DMS79 (cell line): ENCODE measurements at regions not wholly inside any gene's neighbourhood (a gene's known extent, or its start where the extent isn't known, plus 50 kb on each side); places are given as distances from the start of the nearest gene placed in this dataset.

ENCODE experiments used
- DNase-seq: peaks from one replicate; lab custom pipeline; 2025; lab: John Stamatoyannopoulos, UW

- DNase-seq = no peak
These were observed 801.4 kb upstream of the ZEB2 start for GRCh38 chr2:145321344-145321743.

- no peak for DNase-seq
These were observed 796.6 kb upstream of the ZEB2 start for GRCh38 chr2:145316496-145316895.

DNA sequence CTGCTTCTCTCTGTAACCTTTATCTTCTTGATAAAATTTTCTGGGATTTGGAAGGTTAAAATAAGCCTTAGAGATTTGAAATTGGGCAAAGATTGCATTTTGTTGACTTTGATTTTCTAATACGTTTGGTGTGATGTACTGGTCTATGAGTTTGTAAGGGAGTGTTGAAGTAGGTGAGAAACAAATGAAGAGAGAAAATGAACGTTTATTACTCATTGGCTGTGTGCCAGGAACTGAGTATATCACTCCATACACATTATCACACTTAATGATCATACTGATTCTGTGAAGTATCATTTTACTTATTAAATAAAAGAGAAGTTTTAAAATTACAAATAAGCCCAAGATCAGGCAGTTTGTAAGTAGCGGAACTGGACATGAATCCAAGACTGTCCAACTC, 795.1 kb upstream of the ZEB2 start:
- no peak for DNase-seq

GRCh38 chr2:145314119-145314633, 794.3 kb upstream of the ZEB2 start:
- DNase-seq = no peak

GRCh38 chr2:145305889-145306288, 786.0 kb upstream of the ZEB2 start:
- no peak for DNase-seq

GRCh38 chr2:145304501-145304900, 784.6 kb upstream of the ZEB2 start:
- DNase-seq = no peak

DNA sequence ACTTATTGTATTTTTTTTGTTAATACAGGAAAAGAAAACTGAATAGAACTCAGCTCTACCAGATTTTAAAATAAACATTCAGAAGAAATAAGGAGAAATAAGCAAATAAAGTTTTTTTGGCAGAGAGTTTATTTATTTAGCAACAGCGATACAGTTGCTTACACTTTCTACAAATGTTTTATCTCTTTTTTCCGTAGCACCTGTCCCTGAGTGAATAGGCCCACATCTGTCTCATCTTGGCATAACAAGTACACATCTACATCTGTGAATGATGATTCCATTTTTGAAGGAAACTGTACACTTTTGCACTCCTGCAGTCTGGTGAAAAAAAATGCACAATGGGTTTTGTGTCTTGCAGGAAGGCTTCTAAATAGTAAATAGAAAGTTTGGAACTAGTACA, 783.6 kb upstream of the ZEB2 start:
- no peak for DNase-seq

- no peak for DNase-seq
These were observed 783.0 kb upstream of the ZEB2 start for GRCh38 chr2:145302886-145303285.

- no peak for DNase-seq
These were observed 782.5 kb upstream of the ZEB2 start for GRCh38 chr2:145302451-145302850.

GRCh38 chr2:145299368-145299767, 779.4 kb upstream of the ZEB2 start:
- no peak for DNase-seq

GRCh38 chr2:145292166-145292565, 772.2 kb upstream of the ZEB2 start:
- DNase-seq = no peak

DNA sequence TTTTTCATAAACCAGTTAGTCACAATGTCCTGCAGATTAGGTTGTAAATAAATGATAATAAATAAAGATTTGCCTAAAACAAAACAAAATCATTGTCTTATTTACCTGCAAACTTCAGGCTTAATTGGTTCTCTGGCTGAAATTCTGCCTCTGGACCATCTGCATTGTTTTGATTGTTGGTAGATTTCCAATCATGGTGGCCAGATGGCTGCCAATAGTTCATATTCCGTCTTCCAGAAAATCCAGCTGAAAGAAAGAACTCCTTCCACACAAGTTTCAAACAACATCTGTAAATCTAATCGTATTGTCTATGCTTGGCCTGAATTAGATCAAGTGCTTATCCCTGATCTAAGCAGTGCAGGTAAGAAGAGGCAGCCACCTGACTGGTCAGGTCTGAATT, 771.1 kb upstream of the ZEB2 start:
- no peak for DNase-seq

DNA sequence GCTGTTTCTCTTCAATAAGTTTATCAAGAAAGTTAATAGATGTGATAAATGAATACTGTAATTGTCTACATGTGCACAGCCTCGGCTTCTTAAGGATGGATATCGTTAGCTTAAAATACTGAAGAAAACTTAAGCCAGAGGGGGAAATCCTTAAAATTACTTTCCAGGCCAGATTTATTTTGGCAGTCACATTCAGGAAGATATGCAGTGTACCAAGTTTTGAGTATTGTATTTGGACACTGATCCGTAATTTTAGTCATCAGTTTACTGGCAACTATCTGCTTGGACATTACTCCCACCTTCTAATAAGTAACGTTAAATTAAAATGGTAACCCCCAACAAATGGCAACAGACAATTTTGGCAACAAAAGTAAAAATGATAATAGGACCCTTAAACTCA, 770.0 kb upstream of the ZEB2 start:
- no peak for DNase-seq

DNA sequence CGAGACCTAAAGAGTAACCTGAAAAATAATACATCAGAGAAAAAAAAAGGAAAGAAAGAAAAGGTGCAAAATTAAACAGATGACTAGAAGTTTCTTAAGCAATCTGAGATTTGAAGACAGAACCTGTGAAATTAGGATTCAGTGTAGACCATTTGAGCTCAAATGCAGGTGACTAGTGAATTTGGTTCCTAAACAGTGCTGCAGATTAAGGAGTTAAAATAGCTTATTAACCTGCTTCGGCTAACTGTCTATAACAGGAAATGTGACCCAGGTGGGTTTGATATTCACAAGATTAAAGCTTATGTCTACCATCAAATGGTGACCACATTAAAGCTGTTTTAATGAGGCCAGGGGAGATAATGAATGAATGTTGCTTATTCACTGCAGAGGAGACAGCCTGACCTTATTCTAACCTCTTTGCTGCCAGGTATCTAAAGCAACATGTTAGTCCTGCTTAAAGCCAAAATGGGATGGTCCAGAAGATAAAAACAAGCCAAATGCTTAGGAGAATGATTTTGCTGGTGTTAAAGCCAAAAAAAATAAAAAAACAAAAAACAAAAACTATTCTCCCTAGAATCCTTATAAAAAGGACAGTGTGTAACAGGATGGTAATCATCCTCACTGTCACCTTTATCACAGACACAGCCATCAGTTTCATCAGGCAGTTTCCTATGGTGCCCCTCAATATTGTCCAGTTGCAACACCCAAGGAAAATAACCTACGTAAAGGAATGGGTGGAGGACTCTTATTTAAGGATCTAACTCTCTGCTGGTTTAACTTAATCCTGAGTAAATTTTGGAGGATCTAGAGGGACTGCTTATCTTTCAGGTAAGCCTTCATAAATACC, 769.0 kb upstream of the ZEB2 start:
- no peak for DNase-seq

- DNase-seq = no peak
These were observed 767.8 kb upstream of the ZEB2 start for GRCh38 chr2:145287736-145288135.

- no peak for DNase-seq
These were observed 766.9 kb upstream of the ZEB2 start for GRCh38 chr2:145286716-145287275.

- no peak for DNase-seq
These were observed 764.6 kb upstream of the ZEB2 start for GRCh38 chr2:145284551-145284950.

DNA sequence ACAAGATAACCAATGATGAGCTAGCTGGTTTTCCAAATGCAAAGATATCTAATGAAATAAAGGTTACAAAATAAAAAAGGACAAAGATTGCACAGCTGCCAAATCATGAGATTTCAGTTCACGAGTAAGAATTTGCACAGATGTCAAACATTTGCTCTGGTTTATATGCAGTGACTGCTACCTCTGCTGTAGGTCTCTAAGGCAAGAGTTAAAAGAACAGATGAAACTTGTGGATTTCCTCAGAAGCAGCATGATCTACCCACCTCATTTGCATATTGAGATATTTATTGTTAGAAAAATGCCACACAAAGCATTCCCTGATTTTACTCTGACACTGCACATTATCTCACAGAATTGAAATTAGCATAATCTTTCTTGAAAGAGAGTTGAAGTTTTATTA, 763.2 kb upstream of the ZEB2 start:
- no peak for DNase-seq

DNA sequence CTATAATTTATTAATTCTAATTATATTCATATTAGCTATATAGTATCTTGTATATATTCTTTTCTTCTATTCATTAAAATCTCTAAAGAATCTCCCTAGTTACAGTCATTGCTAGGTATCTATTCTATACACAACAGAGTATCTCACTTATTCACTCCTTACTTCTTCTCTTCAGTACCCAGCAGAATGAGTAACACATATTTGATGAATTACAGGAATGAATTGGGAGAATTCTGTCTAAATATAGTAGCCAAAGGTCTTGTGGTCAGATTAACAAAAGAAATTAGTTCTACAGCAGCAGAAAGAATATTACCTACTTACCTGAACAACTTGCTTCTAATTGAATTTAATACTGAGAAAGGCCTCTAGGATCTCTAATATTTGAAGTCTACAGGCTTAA, 758.0 kb upstream of the ZEB2 start:
- no peak for DNase-seq

DNA sequence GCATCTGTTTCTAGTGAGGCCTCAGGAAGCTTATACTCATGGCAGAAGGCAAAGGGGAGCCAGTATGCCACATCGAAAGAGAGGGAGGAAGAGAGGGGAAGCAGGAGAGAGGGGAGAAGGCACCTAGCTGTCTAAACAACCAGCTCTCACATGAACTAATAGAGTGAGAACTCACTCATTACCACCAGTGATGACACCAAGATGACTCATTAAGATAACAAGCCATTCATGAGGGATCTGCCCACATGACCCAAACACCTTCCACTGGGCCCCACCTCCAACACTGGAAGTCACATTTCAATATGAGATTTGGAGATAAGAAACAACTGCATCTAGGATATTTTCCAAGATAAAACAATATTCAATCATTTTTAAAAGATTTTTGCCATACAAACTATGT, 753.9 kb upstream of the ZEB2 start:
- no peak for DNase-seq

DNA sequence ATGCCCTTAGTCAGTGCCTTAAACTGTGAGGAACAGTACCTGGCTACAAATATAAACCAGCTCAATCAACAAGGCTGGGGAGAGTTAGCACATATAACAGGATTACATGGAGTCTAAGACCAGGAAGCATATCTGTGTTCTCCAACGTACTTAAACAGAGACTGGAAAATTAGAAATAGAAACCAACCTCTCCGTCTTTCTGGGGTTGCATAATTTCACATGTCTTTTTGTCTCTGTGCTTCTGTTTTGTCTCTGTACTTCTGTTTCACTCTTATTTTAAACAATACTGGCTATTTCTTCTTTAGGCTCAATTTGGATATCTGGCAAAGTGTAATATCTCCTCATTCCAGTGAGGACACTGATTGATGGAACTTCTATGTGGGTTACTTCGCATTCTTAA, 749.0 kb upstream of the ZEB2 start:
- DNase-seq = no peak

DNA sequence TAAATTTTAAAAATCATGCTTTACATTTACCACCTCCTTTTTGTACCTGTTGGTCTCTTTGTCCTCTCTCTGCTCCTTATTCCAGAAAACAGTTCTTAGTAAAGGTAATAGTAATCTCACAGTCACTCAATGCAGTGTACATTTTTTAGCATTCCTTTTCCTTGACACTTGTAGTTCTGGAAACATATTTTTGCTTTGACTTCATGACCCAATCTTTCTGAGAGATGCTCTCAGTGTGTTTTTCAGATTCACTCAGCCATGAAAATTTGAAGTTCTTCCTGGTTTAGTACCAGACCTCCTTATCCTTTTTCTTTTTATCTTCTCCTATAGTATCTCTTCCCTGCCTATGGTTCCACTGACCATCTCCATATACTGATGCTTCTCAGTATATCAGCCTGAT, 747.5 kb upstream of the ZEB2 start:
- DNase-seq = no peak

GRCh38 chr2:145265244-145265643, 745.3 kb upstream of the ZEB2 start:
- no peak for DNase-seq

DNA sequence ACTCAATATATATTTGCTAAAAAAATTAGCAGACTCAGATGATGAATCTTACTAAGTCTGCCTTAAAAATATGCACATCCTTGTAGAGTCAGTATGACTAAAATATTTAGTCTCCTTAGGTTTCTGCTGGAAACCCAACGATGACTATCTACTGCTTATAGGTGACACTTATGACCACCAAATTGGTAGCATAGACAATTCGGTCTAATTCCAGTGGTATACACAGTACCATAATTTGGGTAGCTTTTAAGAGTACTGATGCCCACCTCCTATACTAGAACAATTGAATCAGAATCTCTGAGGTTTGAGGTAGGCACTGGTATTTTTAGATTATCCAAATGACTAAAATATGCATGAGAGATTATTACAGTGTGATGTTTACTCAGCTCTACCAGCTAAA, 740.8 kb upstream of the ZEB2 start:
- DNase-seq = no peak
